PFSK-1 (cell line): ENCODE measurements at regions not wholly inside any gene's neighbourhood (a gene's known extent, or its start where the extent isn't known, plus 50 kb on each side); places are given as distances from the start of the nearest gene placed in this dataset.

ENCODE experiments used
- FOXP2 ChIP-seq: optimal IDR thresholded peaks from 2 replicates; pipeline ENCODE3; 2011; ENCODE audit warnings: borderline replicate concordance, control low read depth, inconsistent platforms; ENCODE audit not compliant: insufficient read depth; ENCODE audit errors: extremely low read length, extremely low read depth
- POLR2AphosphoS5 ChIP-seq: IDR thresholded peaks from 2 replicates; pipeline ENCODE4 v1.6.1; 2012; ENCODE audit warnings: low read depth, mild to moderate bottlenecking, control low read depth, low read length, moderate library complexity
- REST ChIP-seq, 2 experiments: IDR thresholded peaks; 2 replicates each; pipeline versions ENCODE4 v1.6.1 to v1.8.0; 2011 to 2012; ENCODE audit warnings: low read depth in 2 of 2, low read length in 2 of 2, control low read depth in 1 of 2, inconsistent platforms in 1 of 2, mild to moderate bottlenecking in 1 of 2, moderate library complexity in 1 of 2; ENCODE audit not compliant: insufficient read depth in 1 of 2
- SIN3A ChIP-seq: IDR thresholded peaks from 2 replicates; pipeline ENCODE4 v1.6.1; 2012; ENCODE audit warnings: mild to moderate bottlenecking, low read length, moderate library complexity, borderline replicate concordance; ENCODE audit not compliant: insufficient read depth
- TAF1 ChIP-seq: IDR thresholded peaks from 2 replicates; pipeline ENCODE4 v1.6.1; 2012; ENCODE audit warnings: low read length, control low read depth, borderline replicate concordance; ENCODE audit not compliant: insufficient read depth

DNA sequence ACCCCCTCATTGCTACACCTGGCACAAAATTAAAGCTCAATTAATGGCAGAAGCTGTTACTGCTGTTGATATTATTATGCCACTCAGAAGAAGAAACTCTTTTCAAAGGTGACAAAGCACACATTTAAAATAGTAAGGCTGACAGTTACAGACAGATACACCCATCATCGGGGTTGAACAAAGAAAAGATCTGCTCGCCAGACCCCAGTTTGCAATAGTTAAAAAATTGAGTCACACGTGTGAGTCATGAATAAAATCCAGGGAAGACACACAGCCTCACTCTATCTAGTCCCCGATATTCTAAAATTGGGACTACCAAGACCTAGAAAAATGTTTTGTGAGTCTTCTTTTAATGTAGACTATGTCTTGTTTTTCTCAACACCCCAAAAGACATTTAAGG is 330.0 kb upstream of the SOX9 start:
- TF ChIP-seq POLR2AphosphoS5 (no peak), REST (IDR thresholded peaks at IDR 0.05; ENCODE audit: insufficient read depth in 1 of 2, low read depth in 2 of 2, low read length in 2 of 2) (no peak), SIN3A (no peak), TAF1 (no peak), FOXP2 (no peak)

DNA sequence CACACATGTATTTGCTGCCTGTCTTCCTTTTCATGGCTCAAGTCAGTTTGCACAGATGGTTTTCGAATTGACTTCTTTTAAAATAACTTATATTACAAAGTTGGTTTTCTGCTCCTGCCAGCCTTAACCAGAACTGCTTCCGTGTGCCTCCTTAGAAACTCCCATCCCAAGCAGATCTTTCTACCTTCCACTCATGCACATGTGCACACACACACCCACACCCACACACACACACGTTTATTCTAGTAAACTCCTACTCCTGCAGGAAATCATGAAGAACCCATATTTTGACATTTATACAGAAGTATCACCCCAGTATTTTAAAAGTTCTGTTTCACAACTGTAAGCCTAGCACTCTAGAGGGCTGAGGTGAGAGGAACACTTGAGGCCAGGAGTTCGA is 329.5 kb upstream of the SOX9 start:
- TF ChIP-seq POLR2AphosphoS5 (no peak), SIN3A (no peak), REST (IDR thresholded peaks at IDR 0.05; ENCODE audit: insufficient read depth in 1 of 2, low read depth in 2 of 2, low read length in 2 of 2) (no peak)

DNA sequence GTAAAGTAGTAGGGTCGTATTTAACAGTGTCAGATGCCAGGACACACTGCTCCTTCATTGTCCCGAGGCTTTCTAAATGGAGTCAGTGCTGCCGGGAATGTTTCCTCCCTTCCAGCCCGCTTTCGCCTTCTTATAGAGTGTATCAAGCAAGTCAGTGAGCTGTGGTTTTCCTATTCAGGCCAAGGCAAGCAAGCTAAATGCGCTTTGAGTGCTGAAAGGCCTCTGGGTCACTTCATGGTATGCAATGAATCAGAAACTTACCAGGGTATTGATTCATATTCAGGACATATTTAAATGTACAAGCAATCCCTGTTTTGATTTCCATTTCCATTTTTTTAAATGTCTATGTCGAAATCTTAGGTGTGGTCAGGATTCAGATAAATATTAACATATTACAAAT is 327.9 kb upstream of the SOX9 start:
- TF ChIP-seq POLR2AphosphoS5 (no peak), REST (IDR thresholded peaks at IDR 0.05; ENCODE audit: insufficient read depth in 1 of 2, low read depth in 2 of 2, low read length in 2 of 2) (no peak), FOXP2 (no peak)

- TF ChIP-seq TAF1 (no peak), SIN3A (no peak), REST (IDR thresholded peaks at IDR 0.05; ENCODE audit: insufficient read depth in 1 of 2, low read depth in 2 of 2, low read length in 2 of 2) (no peak)
Measured at GRCh38 chr17:71793518-71793917, 327.3 kb upstream of the SOX9 start.

DNA sequence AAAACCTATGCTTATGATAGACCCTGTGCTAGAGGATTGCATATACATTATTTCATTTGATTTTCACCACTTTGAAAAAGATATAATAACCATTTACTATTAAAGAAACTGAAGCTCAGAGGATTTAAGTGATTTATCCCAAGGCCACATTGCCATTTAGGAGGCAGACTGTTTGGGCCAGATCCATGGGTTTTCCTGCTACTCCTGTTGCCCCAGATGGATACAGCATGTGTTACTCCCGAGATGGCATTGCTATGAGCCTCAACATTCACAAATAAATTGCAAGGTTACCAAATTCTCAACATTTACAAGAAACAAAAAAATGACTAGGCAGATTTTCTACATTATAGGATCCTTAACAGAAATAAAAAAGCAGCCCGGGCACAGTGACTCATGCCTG is 322.1 kb upstream of the SOX9 start:
- no peak for TF ChIP-seq FOXP2
- no peak for TF ChIP-seq SIN3A
- TF ChIP-seq TAF1, result no peak
- TF ChIP-seq POLR2AphosphoS5, result no peak
- TF ChIP-seq REST (IDR thresholded peaks at IDR 0.05; ENCODE audit: insufficient read depth in 1 of 2, low read depth in 2 of 2, low read length in 2 of 2), result no peak
